Psoas muscle (tissue), 7 donors: ENCODE measurements at regions not wholly inside any gene's neighbourhood (a gene's known extent, or its start where the extent isn't known, plus 50 kb on each side); places are given as distances from the start of the nearest gene placed in this dataset.

Experiments
- ATAC-seq, 4 donors: fragments of 200-7000 bp; cut with Tn5 transposase; one replicate each; pipeline ENCODE4 v1.9.1; 2020; ENCODE audit warnings: moderate library complexity in 3 of 4, mild to moderate bottlenecking in 2 of 4
- DNase-seq, 2 donors: peaks; one replicate each; pipeline ENCODE4 v3.0.0-alpha.2; 2020
- H3K27ac ChIP-seq: fragments of 200-600 bp; one replicate; pipeline ENCODE4 v1.8.0; 2022
- H3K27me3 ChIP-seq, 3 donors: fragments of 200-600 bp in 1 of 3; one replicate each; pipeline versions ENCODE4 v1.6.1 to v1.8.0; 2013 to 2022; ENCODE audit warnings: low read length in 2 of 3, mild to moderate bottlenecking in 2 of 3, moderate library complexity in 1 of 3; ENCODE audit not compliant: insufficient read depth in 3 of 3
- H3K36me3 ChIP-seq, 2 donors: fragments of 200-600 bp in 1 of 2; one replicate each; pipeline versions ENCODE4 v1.6.1 to v1.8.0; 2013 to 2022; ENCODE audit warnings: low read depth in 1 of 2, mild to moderate bottlenecking in 1 of 2, moderate library complexity in 1 of 2; ENCODE audit not compliant: insufficient read depth in 1 of 2
- H3K4me1 ChIP-seq: fragments of 200-600 bp; one replicate; pipeline ENCODE4 v1.8.0; 2022
- H3K4me3 ChIP-seq: fragments of 200-600 bp; one replicate; pipeline ENCODE4 v1.8.0; 2022; ENCODE audit warnings: mild to moderate bottlenecking
- H3K9me3 ChIP-seq: fragments of 200-600 bp; one replicate; pipeline ENCODE4 v1.8.0; 2022
- WGBS, 3 donors: extraction: QIAGEN DNeasy Blood & Tissue Kit; methylation state at CpG; one replicate each; pipeline versions ENCODE4 v1.1.6 to v1.1.7; 2013; 5-methylcytosine and 5-hydroxymethylcytosine counted together
- intact Hi-C, 2 donors: fragments of 100-400 bp; cut with DNase I; formaldehyde crosslinking; loops; one replicate each; pipeline versions ENCODE4 v1.11.0 to v1.14.2; 2022
- TF ChIP-seq, protein P1 (sequence below): fragments of 200-600 bp; IDR thresholded peaks from one replicate; pipeline ENCODE4 v1.8.0; 2022; ENCODE audit warnings: antibody characterized with exemption
- donor health status: healthy with polysubstance abuse.
- donor health status: DM: no; HTN: no; CAD: no; lungs with moderate emphysema.
- donor health status: Bipolar disorder and iron deficiency.
- donor health status: healthy.
- donor health status: DM: yes; HTN: yes; CAD: no.
- donor health status: DM: no; HTN: no; CAD: no.
- donor health status: DM: yes; HTN: yes; CAD: no.

- H3K9me3 ChIP-seq: no peaks in the 10 kb centered on the region
- TF ChIP-seq, protein P1, sequence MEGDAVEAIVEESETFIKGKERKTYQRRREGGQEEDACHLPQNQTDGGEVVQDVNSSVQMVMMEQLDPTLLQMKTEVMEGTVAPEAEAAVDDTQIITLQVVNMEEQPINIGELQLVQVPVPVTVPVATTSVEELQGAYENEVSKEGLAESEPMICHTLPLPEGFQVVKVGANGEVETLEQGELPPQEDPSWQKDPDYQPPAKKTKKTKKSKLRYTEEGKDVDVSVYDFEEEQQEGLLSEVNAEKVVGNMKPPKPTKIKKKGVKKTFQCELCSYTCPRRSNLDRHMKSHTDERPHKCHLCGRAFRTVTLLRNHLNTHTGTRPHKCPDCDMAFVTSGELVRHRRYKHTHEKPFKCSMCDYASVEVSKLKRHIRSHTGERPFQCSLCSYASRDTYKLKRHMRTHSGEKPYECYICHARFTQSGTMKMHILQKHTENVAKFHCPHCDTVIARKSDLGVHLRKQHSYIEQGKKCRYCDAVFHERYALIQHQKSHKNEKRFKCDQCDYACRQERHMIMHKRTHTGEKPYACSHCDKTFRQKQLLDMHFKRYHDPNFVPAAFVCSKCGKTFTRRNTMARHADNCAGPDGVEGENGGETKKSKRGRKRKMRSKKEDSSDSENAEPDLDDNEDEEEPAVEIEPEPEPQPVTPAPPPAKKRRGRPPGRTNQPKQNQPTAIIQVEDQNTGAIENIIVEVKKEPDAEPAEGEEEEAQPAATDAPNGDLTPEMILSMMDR: no peak
- H3K4me3 ChIP-seq: no peak overlapping the region
- intact Hi-C loops: no loop called here
- H3K4me1 ChIP-seq: no peaks in the 10 kb centered on the region
- H3K27ac ChIP-seq: no peak overlapping the region
- 55 to 70% (median 59%) methylated on average over 4 of the region's 4 CpGs for WGBS, 3 donors
- ATAC-seq (no peak), DNase-seq (no peak)
- H3K27me3 ChIP-seq: peaks cover 0 to 7% (median 0%) of the 10 kb centered on the region in 3 donors
- H3K36me3 ChIP-seq: no peaks in the 10 kb centered on the region
These were observed 75.9 kb downstream of the HRH4 start for GRCh38 chr18:24536326-24536725.

DNA sequence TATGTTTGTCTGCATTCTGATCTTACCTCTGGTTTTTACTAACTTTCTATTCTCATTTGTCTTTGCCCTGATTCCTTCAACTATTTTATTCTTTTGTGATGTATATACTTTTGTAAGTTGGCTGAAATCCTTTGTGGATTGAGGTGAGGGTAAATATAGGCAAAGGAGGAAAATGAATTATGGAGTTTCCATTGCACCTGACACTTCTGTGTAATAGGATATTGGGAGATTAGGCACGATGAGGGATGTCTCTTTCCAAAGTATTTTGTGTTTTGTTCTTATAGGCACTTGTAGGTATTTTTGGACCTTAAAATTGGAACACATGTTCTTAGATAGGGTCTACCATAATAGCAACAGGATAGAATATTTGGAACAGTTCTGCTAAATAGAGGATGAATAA is 76.4 kb downstream of the HRH4 start:
- ATAC-seq: no peak
- Histone ChIP-seq H3K9me3 (no peaks in the 10 kb centered on the region), H3K27ac (no peak overlapping the region), H3K27me3 (peaks cover 0 to 7% (median 0%) of the 10 kb centered on the region in 3 donors), H3K4me3 (no peak overlapping the region), H3K36me3 (no peaks in the 10 kb centered on the region), H3K4me1 (no peaks in the 10 kb centered on the region)
- TF ChIP-seq, protein P1: no peak
- DNase-seq: no peak
- intact Hi-C loops: no loop called here
- WGBS, 3 donors: 23 to 30% (median 25%) methylated on average over 1 of the region's 1 CpG

- H3K27ac ChIP-seq: no peak overlapping the region
- H3K36me3 ChIP-seq: no peaks in the 10 kb centered on the region
- 67 to 73% (median 67%) methylated on average over 5 of the region's 5 CpGs for WGBS, 3 donors
- ATAC-seq (no peak), DNase-seq (no peak)
- intact Hi-C loops: no loop called here
- H3K4me1 ChIP-seq: no peaks in the 10 kb centered on the region
- H3K27me3 ChIP-seq: no peaks in the 10 kb centered on the region
- TF ChIP-seq, protein P1: no peak
- no peaks in the 10 kb centered on the region for H3K9me3 ChIP-seq
- H3K4me3 ChIP-seq: no peak overlapping the region
These were observed 78.2 kb downstream of the HRH4 start for GRCh38 chr18:24538414-24539264.

DNA sequence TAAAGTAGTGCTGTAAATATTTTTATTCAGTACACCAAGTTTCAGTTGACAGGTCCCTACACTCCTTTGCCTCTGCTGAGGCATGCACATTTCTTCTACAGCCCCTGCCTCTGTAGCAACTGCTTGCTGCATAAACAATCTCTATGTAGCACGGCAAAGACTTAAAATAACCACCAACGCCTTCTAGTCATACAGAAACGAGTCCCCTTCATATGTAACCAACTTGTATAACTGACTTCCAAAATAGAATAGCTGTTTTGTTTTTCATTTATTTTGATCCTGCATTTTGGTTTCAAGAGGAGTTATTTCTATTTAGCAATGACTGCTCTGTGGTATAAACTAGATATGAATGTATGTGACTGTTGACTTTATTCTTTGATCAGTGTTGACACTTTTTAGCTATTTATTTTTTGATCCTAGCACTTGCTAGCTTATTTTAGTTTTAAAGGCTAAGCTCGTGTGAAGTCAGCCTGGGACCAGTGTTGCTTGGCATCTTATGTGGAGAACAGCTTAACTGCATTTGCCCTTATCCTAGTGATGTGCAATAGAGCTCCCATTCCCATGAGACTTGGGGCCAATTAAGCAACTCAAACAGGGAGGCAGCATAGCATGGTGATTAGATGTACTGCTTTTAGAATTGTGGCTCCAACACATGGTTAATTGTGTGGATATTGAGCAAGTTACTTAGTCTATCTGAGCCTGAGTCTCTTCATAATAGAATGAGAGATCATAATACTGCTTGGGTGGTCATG is 79.6 kb downstream of the HRH4 start:
- ATAC-seq (no peak), DNase-seq (no peak)
- H3K4me3 ChIP-seq: no peak overlapping the region
- no peaks in the 10 kb centered on the region for H3K4me1 ChIP-seq
- no peaks in the 10 kb centered on the region for H3K27me3 ChIP-seq
- 58 to 63% (median 62%) methylated on average over 4 of the region's 4 CpGs for WGBS, 3 donors
- no peaks in the 10 kb centered on the region for H3K9me3 ChIP-seq
- TF ChIP-seq, protein P1: no peak
- intact Hi-C loops: no loop called here
- no peak overlapping the region for H3K27ac ChIP-seq
- H3K36me3 ChIP-seq: no peaks in the 10 kb centered on the region
